ENCODE measurements at regions not wholly inside any gene's neighbourhood (a gene's known extent, or its start where the extent isn't known, plus 50 kb on each side); places are given as distances from the start of the nearest gene placed in this dataset.

DNA sequence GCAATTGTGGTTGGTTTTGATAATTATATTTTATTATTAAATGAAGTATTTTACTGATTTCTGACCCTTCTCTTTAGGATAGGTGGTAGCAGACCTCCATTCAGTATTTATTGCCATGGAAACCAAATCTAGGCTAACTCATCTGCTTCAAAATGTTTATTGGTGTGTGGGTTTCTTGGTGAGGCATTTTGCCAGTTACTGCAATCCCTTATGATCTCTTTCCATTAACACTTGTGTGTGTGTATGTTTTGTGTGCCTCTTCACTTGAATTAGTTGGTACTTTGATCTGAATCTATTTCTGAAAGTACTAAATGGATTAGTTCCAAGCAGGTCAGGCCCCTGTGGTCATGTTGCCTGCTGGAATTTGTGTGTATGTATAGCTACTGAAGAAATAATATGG lies 184.4 kb upstream of the C11orf87 start:
- POLR2A ChIA-PET = no interaction called here
- TF ChIP-seq, protein P1, sequence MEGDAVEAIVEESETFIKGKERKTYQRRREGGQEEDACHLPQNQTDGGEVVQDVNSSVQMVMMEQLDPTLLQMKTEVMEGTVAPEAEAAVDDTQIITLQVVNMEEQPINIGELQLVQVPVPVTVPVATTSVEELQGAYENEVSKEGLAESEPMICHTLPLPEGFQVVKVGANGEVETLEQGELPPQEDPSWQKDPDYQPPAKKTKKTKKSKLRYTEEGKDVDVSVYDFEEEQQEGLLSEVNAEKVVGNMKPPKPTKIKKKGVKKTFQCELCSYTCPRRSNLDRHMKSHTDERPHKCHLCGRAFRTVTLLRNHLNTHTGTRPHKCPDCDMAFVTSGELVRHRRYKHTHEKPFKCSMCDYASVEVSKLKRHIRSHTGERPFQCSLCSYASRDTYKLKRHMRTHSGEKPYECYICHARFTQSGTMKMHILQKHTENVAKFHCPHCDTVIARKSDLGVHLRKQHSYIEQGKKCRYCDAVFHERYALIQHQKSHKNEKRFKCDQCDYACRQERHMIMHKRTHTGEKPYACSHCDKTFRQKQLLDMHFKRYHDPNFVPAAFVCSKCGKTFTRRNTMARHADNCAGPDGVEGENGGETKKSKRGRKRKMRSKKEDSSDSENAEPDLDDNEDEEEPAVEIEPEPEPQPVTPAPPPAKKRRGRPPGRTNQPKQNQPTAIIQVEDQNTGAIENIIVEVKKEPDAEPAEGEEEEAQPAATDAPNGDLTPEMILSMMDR (IDR thresholded peaks at IDR 0.05) = no peak

DNA sequence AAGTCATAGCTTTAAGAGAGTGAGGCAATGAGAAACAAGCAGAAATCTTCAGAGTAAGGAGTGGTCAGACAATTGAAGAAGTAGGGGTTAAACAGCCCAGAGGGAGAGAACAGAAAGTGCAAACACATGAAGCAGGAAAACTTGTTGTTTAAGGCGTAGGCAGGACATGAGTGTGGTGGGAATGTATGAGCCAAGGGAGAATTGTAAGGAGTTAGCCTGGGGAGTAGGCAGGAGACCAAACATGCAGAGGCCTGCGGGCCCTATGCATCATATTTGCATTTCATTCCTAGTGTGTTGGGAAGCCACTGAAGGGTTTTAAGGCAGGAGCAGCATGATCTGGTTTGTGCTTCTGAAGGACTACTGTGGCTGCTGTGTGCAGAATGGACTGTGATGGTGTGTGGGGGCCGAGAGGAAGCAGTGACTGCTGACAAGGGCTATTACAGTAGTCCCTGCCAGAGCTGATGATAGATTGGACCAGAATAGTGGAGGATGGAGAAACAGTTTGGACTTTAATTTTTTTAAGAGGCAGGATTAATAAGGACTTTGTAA lies 179.9 kb upstream of the C11orf87 start:
- no peaks in the 10 kb centered on the region for H3K27me3 Mint-ChIP-seq
- intact Hi-C loops (cut with DNase I, micrococcal nuclease) = no loop called here
- Histone ChIP-seq H3K36me3 (ENCODE audit: insufficient read depth, low read length) (no peaks in the 10 kb centered on the region), H3K4me3 (ENCODE audit: low read length) (no peak overlapping the region), H3K9me3 (ENCODE audit: control insufficient read depth in 1 of 2, insufficient read depth in 1 of 2, low read length in 2 of 2) (no peaks in the 10 kb centered on the region), H3K27ac (ENCODE audit: low read depth in 1 of 2, low read length in 2 of 2) (no peak overlapping the region), H3K27me3 (ENCODE audit: control insufficient read depth in 1 of 2, insufficient read depth in 2 of 2, low read length in 2 of 2) (no peaks in the 10 kb centered on the region), H3K4me1 (ENCODE audit: insufficient read depth, low read length) (no peaks in the 10 kb centered on the region)
- H3K9me3 Mint-ChIP-seq = no peaks in the 10 kb centered on the region
- no peak overlapping the region for H3K4me3 Mint-ChIP-seq
- TF ChIP-seq, protein P1 (IDR thresholded peaks at IDR 0.05) = no peak
- H3K36me3 Mint-ChIP-seq (ENCODE audit: low read depth) = no peaks in the 10 kb centered on the region
- CTCF ChIA-PET = no interaction called here
- no peak for DNase-seq
- H3K27ac Mint-ChIP-seq = no peak overlapping the region
- POLR2A ChIA-PET = no interaction called here
- no peak for ATAC-seq (ENCODE audit: poor library complexity)
- no peaks in the 10 kb centered on the region for H3K4me1 Mint-ChIP-seq (ENCODE audit: low read depth)

More for the DNA sequence above, 184.4 kb upstream of the C11orf87 start:
- no peak overlapping the region for H3K27ac ChIP-seq (ENCODE audit: low read depth in 1 of 2, low read length in 2 of 2)
- intact Hi-C loops (cut with DNase I, micrococcal nuclease) = no loop called here
- no peak for ATAC-seq (ENCODE audit: poor library complexity)
- Mint-ChIP-seq H3K4me3 (no peak overlapping the region), H3K9me3 (no peaks in the 10 kb centered on the region), H3K27ac (no peak overlapping the region), H3K4me1 (ENCODE audit: low read depth) (no peaks in the 10 kb centered on the region), H3K27me3 (no peaks in the 10 kb centered on the region), H3K36me3 (ENCODE audit: low read depth) (no peaks in the 10 kb centered on the region)
- H3K4me3 ChIP-seq (ENCODE audit: low read length) = no peak overlapping the region
- H3K4me1 ChIP-seq (ENCODE audit: insufficient read depth, low read length) = no peaks in the 10 kb centered on the region
- H3K27me3 ChIP-seq (ENCODE audit: control insufficient read depth in 1 of 2, insufficient read depth in 2 of 2, low read length in 2 of 2) = no peaks in the 10 kb centered on the region
- CTCF ChIA-PET = no interaction called here
- no peaks in the 10 kb centered on the region for H3K9me3 ChIP-seq (ENCODE audit: control insufficient read depth in 1 of 2, insufficient read depth in 1 of 2, low read length in 2 of 2)
- no peaks in the 10 kb centered on the region for H3K36me3 ChIP-seq (ENCODE audit: insufficient read depth, low read length)
- DNase-seq = no peak

DNA sequence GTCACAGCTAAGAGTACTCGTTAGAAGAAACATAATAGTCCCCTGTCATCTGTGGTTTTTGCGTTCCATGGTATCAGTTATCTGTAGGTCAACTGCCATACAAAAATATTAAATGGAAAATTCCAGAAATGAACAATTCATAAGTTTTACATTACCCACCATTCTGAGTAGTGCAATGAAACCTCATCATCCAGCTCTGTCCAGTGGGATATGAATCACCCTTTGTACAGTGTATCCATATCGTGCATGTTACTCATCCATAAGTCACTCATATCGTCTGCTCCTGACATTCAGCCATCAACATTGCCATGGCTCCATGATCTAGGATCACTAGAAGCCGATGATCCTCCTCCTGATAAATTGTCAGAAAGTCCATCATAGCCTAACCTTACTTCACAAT lies 174.9 kb upstream of the C11orf87 start:
- TF ChIP-seq, protein P1 (IDR thresholded peaks at IDR 0.05) = no peak
- ATAC-seq (ENCODE audit: poor library complexity) = no peak
- H3K9me3 Mint-ChIP-seq = no peaks in the 10 kb centered on the region
- Histone ChIP-seq H3K36me3 (ENCODE audit: insufficient read depth, low read length) (no peaks in the 10 kb centered on the region), H3K4me3 (ENCODE audit: low read length) (no peak overlapping the region), H3K4me1 (ENCODE audit: insufficient read depth, low read length) (no peaks in the 10 kb centered on the region), H3K9me3 (ENCODE audit: control insufficient read depth in 1 of 2, insufficient read depth in 1 of 2, low read length in 2 of 2) (no peaks in the 10 kb centered on the region), H3K27ac (ENCODE audit: low read depth in 1 of 2, low read length in 2 of 2) (no peak overlapping the region), H3K27me3 (ENCODE audit: control insufficient read depth in 1 of 2, insufficient read depth in 2 of 2, low read length in 2 of 2) (no peaks in the 10 kb centered on the region)
- H3K36me3 Mint-ChIP-seq (ENCODE audit: low read depth) = no peaks in the 10 kb centered on the region
- intact Hi-C loops (cut with DNase I, micrococcal nuclease) = no loop called here
- ChIA-PET POLR2A (no interaction called here), CTCF (no interaction called here)
- no peaks in the 10 kb centered on the region for H3K4me1 Mint-ChIP-seq (ENCODE audit: low read depth)
- no peaks in the 10 kb centered on the region for H3K27me3 Mint-ChIP-seq
- H3K27ac Mint-ChIP-seq = no peak overlapping the region
- DNase-seq = no peak
- no peak overlapping the region for H3K4me3 Mint-ChIP-seq

All from CD4-positive, alpha-beta T cell (primary cell).